Progenitor cell of endocrine pancreas (in vitro differentiated cells): ENCODE measurements at regions not wholly inside any gene's neighbourhood (a gene's known extent, or its start where the extent isn't known, plus 50 kb on each side); places are given as distances from the start of the nearest gene placed in this dataset.
"Not testable (repeated sequence)": the region's sequence is repeated elsewhere in the genome, so short reads cannot be mapped to it uniquely, and the experiment has no call there.

Source experiments
- DNase-seq: peaks from one replicate; pipeline ENCODE4 v3.0.0; 2021; ENCODE audit warnings: low spot score; ENCODE audit not compliant: unreplicated experiment
- H3K27ac Mint-ChIP-seq: 2 replicates; pipeline ENCODE4 v1.8.0; 2021; ENCODE audit warnings: mild to moderate bottlenecking, moderate library complexity, mixed read lengths
- H3K27me3 Mint-ChIP-seq: 2 replicates; pipeline ENCODE4 v1.8.0; 2021; ENCODE audit warnings: mixed read lengths
- H3K36me3 Mint-ChIP-seq: 2 replicates; pipeline ENCODE4 v1.8.0; 2022; ENCODE audit warnings: mixed read lengths; ENCODE audit not compliant: insufficient read depth
- H3K4me1 Mint-ChIP-seq: 2 replicates; pipeline ENCODE4 v1.8.0; 2021; ENCODE audit warnings: low read depth, mixed read lengths
- H3K4me3 Mint-ChIP-seq: 2 replicates; pipeline ENCODE4 v1.8.0; 2021; ENCODE audit warnings: low read depth, mild to moderate bottlenecking, moderate library complexity, mixed read lengths
- H3K9me3 Mint-ChIP-seq: 2 replicates; pipeline ENCODE4 v1.8.0; 2021; ENCODE audit warnings: low read depth, mixed read lengths
- TF ChIP-seq, protein P1 (sequence below): fragments of 200-600 bp; sonication (generic); IDR thresholded peaks from one replicate; pipeline ENCODE4 v1.5.0; 2021; ENCODE audit warnings: antibody characterized with exemption, mild to moderate bottlenecking; ENCODE audit not compliant: unreplicated experiment

- no peak overlapping the region for H3K4me3 Mint-ChIP-seq
- no peaks in the 10 kb centered on the region for H3K9me3 Mint-ChIP-seq
- no peaks in the 10 kb centered on the region for H3K27me3 Mint-ChIP-seq
These were observed 1095.8 kb downstream of the UQCRFS1 start for GRCh38 chr19:28117143-28117542.

DNA sequence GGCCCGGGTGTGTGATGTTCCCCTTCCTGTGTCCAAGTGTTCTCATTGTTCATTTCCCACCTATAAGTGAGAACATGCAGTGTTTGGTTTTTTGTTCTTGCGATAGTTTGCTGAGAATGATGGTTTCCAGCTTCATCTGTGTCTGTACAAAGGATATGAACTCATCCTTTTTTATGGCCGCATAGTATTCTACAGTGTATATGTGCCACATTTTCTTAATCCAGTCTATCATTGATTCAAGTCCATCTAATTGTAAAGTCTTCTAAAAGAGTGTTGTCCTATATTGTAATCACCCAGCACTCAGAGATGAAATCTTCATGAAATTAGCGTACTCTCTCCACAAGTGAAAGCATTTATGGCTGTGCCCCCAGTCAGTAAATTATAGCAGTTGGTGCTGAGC, 1096.6 kb downstream of the UQCRFS1 start:
- DNase-seq, H3K27me3 Mint-ChIP-seq, H3K27ac Mint-ChIP-seq, H3K36me3 Mint-ChIP-seq, H3K4me3 Mint-ChIP-seq, H3K4me1 Mint-ChIP-seq, H3K9me3 Mint-ChIP-seq: not testable (repeated sequence)

More at GRCh38 chr19:28117143-28117542, 1095.8 kb downstream of the UQCRFS1 start:
- no peak for DNase-seq
- no peak overlapping the region for H3K27ac Mint-ChIP-seq
- H3K36me3 Mint-ChIP-seq = no peaks in the 10 kb centered on the region
- peaks cover 7% of the 10 kb centered on the region for H3K4me1 Mint-ChIP-seq
- TF ChIP-seq, protein P1, sequence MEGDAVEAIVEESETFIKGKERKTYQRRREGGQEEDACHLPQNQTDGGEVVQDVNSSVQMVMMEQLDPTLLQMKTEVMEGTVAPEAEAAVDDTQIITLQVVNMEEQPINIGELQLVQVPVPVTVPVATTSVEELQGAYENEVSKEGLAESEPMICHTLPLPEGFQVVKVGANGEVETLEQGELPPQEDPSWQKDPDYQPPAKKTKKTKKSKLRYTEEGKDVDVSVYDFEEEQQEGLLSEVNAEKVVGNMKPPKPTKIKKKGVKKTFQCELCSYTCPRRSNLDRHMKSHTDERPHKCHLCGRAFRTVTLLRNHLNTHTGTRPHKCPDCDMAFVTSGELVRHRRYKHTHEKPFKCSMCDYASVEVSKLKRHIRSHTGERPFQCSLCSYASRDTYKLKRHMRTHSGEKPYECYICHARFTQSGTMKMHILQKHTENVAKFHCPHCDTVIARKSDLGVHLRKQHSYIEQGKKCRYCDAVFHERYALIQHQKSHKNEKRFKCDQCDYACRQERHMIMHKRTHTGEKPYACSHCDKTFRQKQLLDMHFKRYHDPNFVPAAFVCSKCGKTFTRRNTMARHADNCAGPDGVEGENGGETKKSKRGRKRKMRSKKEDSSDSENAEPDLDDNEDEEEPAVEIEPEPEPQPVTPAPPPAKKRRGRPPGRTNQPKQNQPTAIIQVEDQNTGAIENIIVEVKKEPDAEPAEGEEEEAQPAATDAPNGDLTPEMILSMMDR = no peak

DNA sequence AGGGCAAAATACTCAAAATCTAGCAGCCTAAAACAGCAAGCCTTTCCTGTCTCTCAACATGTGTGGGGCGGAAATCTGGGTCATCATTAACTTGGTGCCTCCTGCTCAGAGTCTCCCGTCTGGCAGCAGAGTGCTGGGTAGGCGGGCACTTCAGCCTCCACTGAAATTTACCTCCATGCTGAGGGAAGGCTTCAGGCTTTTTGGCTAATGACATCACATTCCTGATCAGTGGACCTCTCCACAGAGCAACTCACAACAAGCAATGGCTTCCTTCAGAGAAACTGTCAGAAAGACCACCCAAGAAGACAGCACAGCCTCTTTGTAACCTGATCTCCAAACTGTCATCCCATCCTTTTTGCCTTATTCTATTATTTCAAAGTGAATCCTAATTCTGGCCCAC, 1109.0 kb downstream of the UQCRFS1 start:
- TF ChIP-seq, protein P1 = no peak
- no peaks in the 10 kb centered on the region for H3K4me1 Mint-ChIP-seq
- H3K36me3 Mint-ChIP-seq = no peaks in the 10 kb centered on the region
- H3K27me3 Mint-ChIP-seq = peaks cover 3% of the 10 kb centered on the region
- H3K4me3 Mint-ChIP-seq = no peak overlapping the region
- no peaks in the 10 kb centered on the region for H3K9me3 Mint-ChIP-seq
- no peak for DNase-seq
- no peak overlapping the region for H3K27ac Mint-ChIP-seq

DNA sequence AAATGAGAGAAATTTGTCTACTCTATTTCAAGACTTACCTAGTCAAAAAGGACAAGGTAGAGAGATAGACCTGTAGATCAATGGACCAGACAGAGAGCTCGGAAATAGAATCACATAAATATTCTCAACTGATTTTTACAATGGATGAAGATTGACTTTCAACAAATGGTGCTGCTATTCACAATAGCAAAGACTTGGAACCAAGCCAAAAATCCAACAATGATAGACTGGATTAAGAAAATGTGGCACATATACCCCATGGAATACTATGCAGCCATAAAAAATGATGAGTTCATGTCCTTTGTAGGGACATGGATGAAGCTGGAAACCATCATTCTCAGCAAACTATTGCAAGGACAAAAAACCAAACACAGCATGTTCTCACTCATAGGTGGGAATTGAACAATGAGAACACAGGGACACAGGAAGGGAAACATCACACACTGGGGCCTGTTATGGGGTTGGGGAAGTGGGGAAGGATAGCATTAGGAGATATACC, 1128.2 kb downstream of the UQCRFS1 start:
- H3K9me3 Mint-ChIP-seq, H3K27me3 Mint-ChIP-seq, H3K4me1 Mint-ChIP-seq, DNase-seq, H3K4me3 Mint-ChIP-seq, H3K36me3 Mint-ChIP-seq, H3K27ac Mint-ChIP-seq: not testable (repeated sequence)

DNA sequence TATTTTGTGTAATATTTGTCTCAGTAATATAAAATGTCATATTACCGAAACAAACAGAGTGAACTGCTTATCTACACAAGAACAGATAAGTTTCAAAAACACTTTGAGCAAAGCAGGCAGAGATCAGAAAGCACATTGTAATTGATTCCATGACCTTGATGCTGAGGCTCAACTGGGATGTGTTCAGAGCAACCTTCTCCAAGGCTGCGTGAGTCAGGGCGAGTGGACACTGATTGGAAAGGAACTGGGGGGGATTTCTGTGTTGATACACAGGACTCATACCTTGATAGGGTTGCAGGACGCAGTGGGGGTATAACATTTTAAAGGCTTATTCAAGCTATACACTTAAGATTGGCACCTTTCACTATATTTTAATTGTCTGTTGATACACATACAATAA, 1136.3 kb downstream of the UQCRFS1 start:
- no peak for DNase-seq
- Mint-ChIP-seq H3K27me3 (peaks cover 3% of the 10 kb centered on the region), H3K36me3 (no peaks in the 10 kb centered on the region), H3K4me1 (no peaks in the 10 kb centered on the region), H3K27ac (no peak overlapping the region), H3K4me3 (no peak overlapping the region), H3K9me3 (no peaks in the 10 kb centered on the region)
- TF ChIP-seq, protein P1 = no peak

DNA sequence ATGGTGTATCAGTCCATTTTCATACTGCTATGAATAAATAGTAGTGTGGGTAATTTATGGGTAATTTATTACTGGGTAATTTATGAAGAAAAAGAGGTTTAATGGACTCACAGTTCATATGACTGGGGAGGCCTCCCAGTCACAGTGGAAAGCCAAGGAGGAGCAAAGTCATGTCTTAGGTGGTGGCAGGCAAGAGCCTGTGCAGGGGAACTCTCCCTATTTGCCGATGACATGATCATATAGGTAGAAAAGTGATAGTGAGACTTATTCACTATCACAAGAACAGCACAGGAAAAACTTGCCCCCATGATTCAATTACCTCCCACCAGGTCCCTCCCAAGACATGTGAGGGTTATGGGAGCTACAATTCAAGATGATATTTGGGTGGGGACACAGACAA, 1137.7 kb downstream of the UQCRFS1 start:
- Mint-ChIP-seq H3K4me1 (no peaks in the 10 kb centered on the region), H3K27ac (no peak overlapping the region), H3K9me3 (no peaks in the 10 kb centered on the region), H3K4me3 (no peak overlapping the region), H3K27me3 (peaks cover 3% of the 10 kb centered on the region), H3K36me3 (no peaks in the 10 kb centered on the region)
- DNase-seq = no peak
- TF ChIP-seq, protein P1 = no peak
